Thyroid gland (tissue), 4 donors: ENCODE measurements at regions not wholly inside any gene's neighbourhood (a gene's known extent, or its start where the extent isn't known, plus 50 kb on each side); places are given as distances from the start of the nearest gene placed in this dataset.
"Not testable (repeated sequence)": the region's sequence is repeated elsewhere in the genome, so short reads cannot be mapped to it uniquely, and the experiment has no call there.

Source experiments
- CTCF ChIP-seq, 6 experiments: fragments of 200-600 bp in 3 of 6; fragments of 450-650 bp in 3 of 6; sonication (generic) in 3 of 6; IDR thresholded peaks; one replicate each; pipeline ENCODE4 v1.5.1; 2016 to 2019; ENCODE audit warnings: antibody characterized with exemption in 6 of 6, mild to moderate bottlenecking in 2 of 6, inconsistent platforms in 1 of 6, moderate library complexity in 1 of 6
- POLR2A ChIP-seq, 2 donors: fragments of 450-650 bp; IDR thresholded peaks; one replicate each; pipeline ENCODE4 v1.6.1; 2017; ENCODE audit warnings: antibody characterized with exemption in 2 of 2, mild to moderate bottlenecking in 2 of 2, moderate library complexity in 1 of 2

- TF ChIP-seq CTCF, POLR2A (IDR thresholded peaks at IDR 0.05): not testable (repeated sequence)
These were observed 65.5 kb upstream of the ERV3-1 start for GRCh38 chr7:65071854-65072431.
